ENCODE measurements at regions not wholly inside any gene's neighbourhood (a gene's known extent, or its start where the extent isn't known, plus 50 kb on each side); places are given as distances from the start of the nearest gene placed in this dataset.

GRCh38 chr15:96670389-96670788 lies 339.9 kb downstream of the NR2F2 start:
- no peak for DNase-seq (ENCODE audit: low read depth in 2 of 2)

- DNase-seq (ENCODE audit: low read depth in 2 of 2): no peak
These were observed 342.1 kb downstream of the NR2F2 start for GRCh38 chr15:96672629-96673028.

- no peak for DNase-seq (ENCODE audit: low read depth in 2 of 2)
These were observed 347.9 kb downstream of the NR2F2 start for GRCh38 chr15:96678386-96678785.

GRCh38 chr15:96687388-96688107 lies 357.0 kb downstream of the NR2F2 start:
- DNase-seq (ENCODE audit: low read depth in 2 of 2): no peak

- DNase-seq (ENCODE audit: low read depth in 2 of 2): no peak
These were observed 360.2 kb downstream of the NR2F2 start for GRCh38 chr15:96690733-96691132.

GRCh38 chr15:96692826-96693225 lies 362.3 kb downstream of the NR2F2 start:
- no peak for DNase-seq (ENCODE audit: low read depth in 2 of 2)

- DNase-seq (ENCODE audit: low read depth in 2 of 2): no peak
These were observed 363.0 kb downstream of the NR2F2 start for GRCh38 chr15:96693515-96693914.

GRCh38 chr15:96693990-96694517 lies 363.6 kb downstream of the NR2F2 start:
- no peak for DNase-seq (ENCODE audit: low read depth in 2 of 2)

GRCh38 chr15:96695426-96695825 lies 364.9 kb downstream of the NR2F2 start:
- no peak for DNase-seq (ENCODE audit: low read depth in 2 of 2)

GRCh38 chr15:96699871-96700401 lies 369.4 kb downstream of the NR2F2 start:
- DNase-seq (ENCODE audit: low read depth in 2 of 2): no peak

- DNase-seq (ENCODE audit: low read depth in 2 of 2): no peak
These were observed 370.1 kb downstream of the NR2F2 start for GRCh38 chr15:96700555-96700954.

- DNase-seq (ENCODE audit: low read depth in 2 of 2): no peak
These were observed 370.9 kb downstream of the NR2F2 start for GRCh38 chr15:96701443-96701842.

- no peak for DNase-seq (ENCODE audit: low read depth in 2 of 2)
These were observed 371.4 kb downstream of the NR2F2 start for GRCh38 chr15:96701877-96702276.

- DNase-seq (ENCODE audit: low read depth in 2 of 2): no peak
These were observed 372.1 kb downstream of the NR2F2 start for GRCh38 chr15:96702589-96702988.

GRCh38 chr15:96703091-96703490 lies 372.6 kb downstream of the NR2F2 start:
- DNase-seq (ENCODE audit: low read depth in 2 of 2): no peak

- DNase-seq (ENCODE audit: low read depth in 2 of 2): no peak
These were observed 373.5 kb downstream of the NR2F2 start for GRCh38 chr15:96703794-96704550.

- DNase-seq (ENCODE audit: low read depth in 2 of 2): no peak
These were observed 385.6 kb downstream of the NR2F2 start for GRCh38 chr15:96716075-96716474.

- DNase-seq (ENCODE audit: low read depth in 2 of 2): no peak
These were observed 386.0 kb downstream of the NR2F2 start for GRCh38 chr15:96716478-96716877.

GRCh38 chr15:96720251-96720650 lies 389.8 kb downstream of the NR2F2 start:
- DNase-seq (ENCODE audit: low read depth in 2 of 2): no peak

GRCh38 chr15:96720656-96721055 lies 390.2 kb downstream of the NR2F2 start:
- DNase-seq (ENCODE audit: low read depth in 2 of 2): no peak

GRCh38 chr15:96728591-96728990 lies 398.1 kb downstream of the NR2F2 start:
- no peak for DNase-seq (ENCODE audit: low read depth in 2 of 2)

GRCh38 chr15:96732704-96733103 lies 402.2 kb downstream of the NR2F2 start:
- no peak for DNase-seq (ENCODE audit: low read depth in 2 of 2)

- DNase-seq (ENCODE audit: low read depth in 2 of 2): no peak
These were observed 403.2 kb downstream of the NR2F2 start for GRCh38 chr15:96733721-96734120.
